ENCODE measurements at regions not wholly inside any gene's neighbourhood (a gene's known extent, or its start where the extent isn't known, plus 50 kb on each side); places are given as distances from the start of the nearest gene placed in this dataset.

DNA sequence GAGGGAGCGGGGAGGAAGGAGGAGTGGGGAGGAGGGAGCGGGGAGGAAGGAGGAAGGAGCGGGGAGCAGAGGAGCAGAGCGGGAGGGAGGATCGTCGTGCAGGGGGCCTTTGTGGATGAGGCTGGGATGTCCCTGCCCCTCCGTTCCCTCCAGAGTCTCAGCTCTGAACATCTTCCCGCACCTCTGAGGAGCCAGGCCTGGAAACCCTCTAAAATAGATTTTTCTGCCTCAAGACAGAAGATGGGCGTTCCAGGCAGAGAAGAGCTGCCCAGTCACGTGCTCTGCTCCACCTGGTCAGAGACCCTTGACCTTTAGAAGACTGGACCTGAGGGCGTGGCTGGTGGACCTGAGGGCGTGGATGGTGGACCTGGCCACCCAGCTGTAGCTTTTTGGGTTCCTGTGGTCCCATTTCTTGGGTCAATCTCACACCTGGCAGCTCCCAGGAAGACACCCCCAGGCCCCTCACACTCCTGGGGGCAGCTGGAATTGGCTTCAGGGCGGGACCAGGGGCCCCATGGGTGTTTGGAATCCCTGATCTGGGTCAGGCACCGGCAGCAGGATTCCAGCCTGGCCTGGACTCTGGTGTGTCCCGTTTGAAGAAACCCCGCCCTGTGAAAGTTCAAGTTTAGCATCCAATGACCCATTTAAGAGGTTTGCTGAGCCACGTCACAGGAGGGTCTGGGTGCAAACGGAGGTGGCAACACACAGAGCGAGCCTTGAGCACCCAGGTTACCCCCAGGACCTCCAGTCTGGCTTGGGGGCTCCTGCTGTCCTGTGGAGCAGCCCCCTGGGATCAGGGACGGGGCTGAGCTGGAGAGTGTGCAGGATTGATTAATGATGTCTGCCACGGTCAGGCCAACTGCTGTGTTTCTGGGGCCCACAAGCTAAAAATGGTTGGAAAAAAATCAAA, 96.9 kb upstream of the BHLHE23 start:
- DNase-seq (ENCODE audit: low read depth), result peak; percentile 7
- no peak overlapping the region for H3K4me3 ChIP-seq (ENCODE audit: control insufficient read depth, low read depth, low read length)
- TF ChIP-seq, protein P1, sequence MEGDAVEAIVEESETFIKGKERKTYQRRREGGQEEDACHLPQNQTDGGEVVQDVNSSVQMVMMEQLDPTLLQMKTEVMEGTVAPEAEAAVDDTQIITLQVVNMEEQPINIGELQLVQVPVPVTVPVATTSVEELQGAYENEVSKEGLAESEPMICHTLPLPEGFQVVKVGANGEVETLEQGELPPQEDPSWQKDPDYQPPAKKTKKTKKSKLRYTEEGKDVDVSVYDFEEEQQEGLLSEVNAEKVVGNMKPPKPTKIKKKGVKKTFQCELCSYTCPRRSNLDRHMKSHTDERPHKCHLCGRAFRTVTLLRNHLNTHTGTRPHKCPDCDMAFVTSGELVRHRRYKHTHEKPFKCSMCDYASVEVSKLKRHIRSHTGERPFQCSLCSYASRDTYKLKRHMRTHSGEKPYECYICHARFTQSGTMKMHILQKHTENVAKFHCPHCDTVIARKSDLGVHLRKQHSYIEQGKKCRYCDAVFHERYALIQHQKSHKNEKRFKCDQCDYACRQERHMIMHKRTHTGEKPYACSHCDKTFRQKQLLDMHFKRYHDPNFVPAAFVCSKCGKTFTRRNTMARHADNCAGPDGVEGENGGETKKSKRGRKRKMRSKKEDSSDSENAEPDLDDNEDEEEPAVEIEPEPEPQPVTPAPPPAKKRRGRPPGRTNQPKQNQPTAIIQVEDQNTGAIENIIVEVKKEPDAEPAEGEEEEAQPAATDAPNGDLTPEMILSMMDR (conservative IDR thresholded peaks at IDR 0.05; ENCODE audit: control insufficient read depth, insufficient read depth, low read depth, low read length), result no peak

GRCh38 chr20:63102721-63103375, 96.1 kb upstream of the BHLHE23 start:
- no peak overlapping the region for H3K4me3 ChIP-seq (ENCODE audit: control insufficient read depth, low read depth, low read length)
- TF ChIP-seq, protein P1 (conservative IDR thresholded peaks at IDR 0.05; ENCODE audit: control insufficient read depth, insufficient read depth, low read depth, low read length), result no peak
- peak; percentile 10 for DNase-seq (ENCODE audit: low read depth)

GRCh38 chr20:63101781-63102720, 95.3 kb upstream of the BHLHE23 start:
- DNase-seq (ENCODE audit: low read depth), result peak; percentile 34
- TF ChIP-seq, protein P1 (conservative IDR thresholded peaks at IDR 0.05; ENCODE audit: control insufficient read depth, insufficient read depth, low read depth, low read length), result no peak
- H3K4me3 ChIP-seq (ENCODE audit: control insufficient read depth, low read depth, low read length), result peak overlapping the region; percentile 40

DNA sequence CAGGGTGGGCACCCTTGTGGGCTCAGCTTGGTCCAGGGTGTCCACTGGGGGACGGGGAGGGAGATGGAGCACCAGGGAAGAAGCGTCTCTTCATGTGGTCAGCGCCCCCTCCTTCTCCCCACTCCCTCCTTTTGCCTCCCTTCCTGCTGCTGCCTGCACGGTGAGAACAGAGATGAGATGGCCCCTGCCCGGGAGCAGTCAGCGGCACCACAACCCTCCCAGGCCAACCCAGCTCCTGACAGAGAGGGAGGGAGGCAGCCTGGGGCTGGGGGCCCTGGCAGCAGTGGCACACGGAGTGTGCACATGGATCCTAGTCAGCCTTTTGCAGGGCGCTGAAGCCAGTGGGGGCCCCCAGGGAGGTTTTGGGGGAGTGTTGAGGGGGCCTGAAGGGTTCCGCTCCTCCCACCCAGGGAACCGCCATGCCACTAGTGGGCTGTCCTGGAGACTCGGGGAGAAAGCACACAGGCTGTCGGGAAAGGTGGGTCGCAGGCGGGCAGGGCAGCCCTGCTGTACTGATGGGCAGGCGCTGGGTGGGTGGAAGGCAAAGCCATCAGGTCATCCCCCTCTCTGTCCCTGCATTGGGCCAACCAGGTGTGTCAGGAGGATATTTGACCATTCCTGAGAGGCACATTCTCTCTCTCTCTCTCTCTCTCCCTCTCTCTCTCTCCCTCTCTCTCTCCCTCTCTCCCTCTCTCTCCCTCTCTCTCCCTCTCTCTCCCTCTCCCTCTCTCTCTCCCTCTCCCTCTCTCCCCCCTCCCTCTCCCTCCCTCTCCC, 94.3 kb upstream of the BHLHE23 start:
- no peak overlapping the region for H3K4me3 ChIP-seq (ENCODE audit: control insufficient read depth, low read depth, low read length)
- no peak for DNase-seq (ENCODE audit: low read depth)
- TF ChIP-seq, protein P1 (conservative IDR thresholded peaks at IDR 0.05; ENCODE audit: control insufficient read depth, insufficient read depth, low read depth, low read length), result no peak

DNA sequence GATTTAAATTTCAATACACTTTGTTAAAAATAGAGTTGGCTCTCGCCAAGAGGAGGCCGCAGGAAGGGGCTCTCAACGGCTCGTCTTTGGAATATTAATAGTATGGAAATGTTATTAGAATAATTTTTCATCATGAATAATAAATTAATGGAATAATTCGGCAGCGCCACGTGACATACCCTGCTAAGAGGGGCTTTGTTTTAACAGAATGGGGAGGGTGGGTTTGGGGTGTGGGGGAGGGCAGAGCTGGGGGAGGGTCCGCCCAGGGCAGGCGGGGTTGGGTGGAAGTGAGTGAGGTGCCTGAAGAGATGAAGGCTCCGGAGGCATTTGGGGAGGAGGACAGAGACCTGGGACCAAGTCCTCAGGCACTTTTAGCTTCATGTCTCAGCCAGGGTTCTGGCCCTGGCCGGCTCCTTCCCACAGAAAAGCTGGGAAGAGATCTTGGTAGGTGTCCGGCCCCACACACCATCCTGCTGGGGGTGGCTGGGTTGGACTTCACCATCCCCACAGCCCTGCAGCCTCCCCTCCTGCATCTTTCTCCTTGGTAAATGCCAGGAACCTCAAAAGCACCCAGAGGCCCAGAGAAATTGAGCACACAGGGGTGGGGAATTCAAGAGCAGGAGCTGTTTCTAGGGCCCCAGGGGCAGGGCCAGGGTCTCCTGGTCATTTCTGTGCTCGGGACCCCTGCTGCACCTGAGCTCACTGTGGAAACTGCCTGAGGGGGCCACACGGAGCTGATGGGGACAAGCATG, 93.6 kb upstream of the BHLHE23 start:
- TF ChIP-seq, protein P1 (conservative IDR thresholded peaks at IDR 0.05; ENCODE audit: control insufficient read depth, insufficient read depth, low read depth, low read length), result no peak
- no peak overlapping the region for H3K4me3 ChIP-seq (ENCODE audit: control insufficient read depth, low read depth, low read length)
- no peak for DNase-seq (ENCODE audit: low read depth)
